GM21515 (cell line): ENCODE measurements at regions not wholly inside any gene's neighbourhood (a gene's known extent, or its start where the extent isn't known, plus 50 kb on each side); places are given as distances from the start of the nearest gene placed in this dataset.

Experiments used
- ATAC-seq: cut with Tn5 transposase; IDR thresholded peaks from one replicate; pipeline ENCODE4 v1.9.1; 2021; ENCODE audit not compliant: unreplicated experiment

DNA sequence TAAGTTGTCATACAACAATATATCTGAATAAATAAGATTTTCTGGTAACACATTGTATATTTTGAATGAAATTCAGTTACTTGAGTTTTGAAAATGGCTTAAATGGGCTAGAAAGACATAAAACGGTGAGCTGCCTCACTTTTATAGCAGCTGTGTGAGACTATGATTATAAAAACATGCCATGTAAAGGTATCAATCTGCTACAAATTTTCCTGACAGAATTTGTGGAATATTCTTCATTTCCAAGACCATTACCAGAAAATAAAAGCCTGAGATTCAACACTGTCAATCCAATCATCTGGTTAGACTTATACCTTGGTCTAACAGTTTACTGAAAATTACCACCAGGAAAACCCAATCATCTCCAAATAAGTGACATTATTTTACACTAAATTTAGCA, 181.1 kb downstream of the SPCS3 start:
- no peak for ATAC-seq

DNA sequence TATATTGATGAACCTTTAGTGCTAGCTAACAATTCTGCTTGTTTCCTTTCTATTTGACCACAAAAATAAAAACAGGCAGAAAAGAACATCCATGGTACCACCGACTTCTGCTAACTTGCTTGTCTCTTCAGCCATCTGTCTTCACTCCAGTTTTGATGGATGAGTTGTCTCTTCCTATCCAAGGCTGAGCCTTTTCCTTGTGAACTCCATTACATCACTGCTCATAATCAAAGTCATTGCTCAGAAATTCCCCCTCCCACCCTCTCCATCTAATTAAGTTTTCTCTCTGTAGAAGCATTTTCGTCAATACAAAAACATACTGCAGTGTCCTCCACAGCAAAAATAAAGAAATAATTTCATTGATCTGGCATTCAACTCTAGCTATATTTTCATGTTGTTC, 184.4 kb downstream of the SPCS3 start:
- ATAC-seq = no peak

DNA sequence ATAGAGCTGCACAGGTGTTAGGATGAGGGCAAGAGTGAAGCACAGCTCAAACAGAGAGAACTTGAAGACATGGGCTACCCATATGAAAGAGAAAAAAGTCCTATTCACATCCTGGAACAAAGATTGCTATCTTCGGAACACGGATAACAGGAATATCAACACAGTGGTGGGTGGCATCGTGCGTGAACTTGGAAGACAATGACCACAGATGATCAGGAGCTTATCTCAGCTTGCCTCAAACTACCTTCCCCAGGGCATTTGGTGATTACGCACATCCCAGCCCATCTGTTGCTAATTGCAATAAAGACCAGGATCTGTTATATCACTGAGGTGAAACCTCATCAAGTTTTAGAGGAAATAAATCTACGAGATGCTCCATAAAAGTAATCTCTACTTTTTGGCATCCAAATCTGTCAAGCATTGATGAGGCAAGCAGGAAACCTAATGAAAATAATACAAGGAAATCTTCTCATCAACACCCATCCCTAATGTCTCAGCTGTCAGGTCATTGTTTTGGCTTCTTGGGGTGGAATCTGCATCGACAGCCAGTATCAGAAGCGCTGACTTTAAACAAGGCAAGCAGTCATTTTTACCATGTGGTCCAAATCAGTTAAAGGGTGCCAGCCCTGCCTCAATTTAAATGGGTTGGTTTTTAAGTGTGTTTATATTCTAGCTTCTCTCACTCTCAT, 188.2 kb downstream of the SPCS3 start:
- ATAC-seq = no peak

DNA sequence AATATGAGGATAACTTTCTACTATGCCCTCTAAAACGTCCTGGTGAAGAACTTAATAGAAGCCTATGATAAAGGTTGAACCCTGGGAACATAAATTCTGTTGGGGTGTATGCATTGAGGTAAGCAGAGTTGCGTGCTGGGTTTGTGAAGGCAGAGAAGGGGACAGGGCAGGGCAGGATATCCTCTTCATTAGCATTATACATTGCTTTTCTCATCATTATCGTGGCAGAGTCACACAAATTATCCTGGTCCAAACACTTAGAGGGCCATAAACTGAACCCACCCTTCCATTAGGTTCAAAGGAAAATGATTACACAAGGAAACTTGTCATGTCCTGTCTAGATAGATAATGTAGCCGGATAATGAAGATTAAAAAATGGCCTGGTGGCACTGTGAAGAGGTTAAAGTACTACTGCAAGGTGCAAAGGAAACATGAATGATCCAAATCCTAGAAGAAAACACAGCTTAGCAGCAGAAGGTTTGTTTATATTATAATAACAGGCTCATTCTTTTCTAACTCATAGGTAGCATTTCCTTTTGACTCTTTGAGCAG, 189.1 kb downstream of the SPCS3 start:
- no peak for ATAC-seq

DNA sequence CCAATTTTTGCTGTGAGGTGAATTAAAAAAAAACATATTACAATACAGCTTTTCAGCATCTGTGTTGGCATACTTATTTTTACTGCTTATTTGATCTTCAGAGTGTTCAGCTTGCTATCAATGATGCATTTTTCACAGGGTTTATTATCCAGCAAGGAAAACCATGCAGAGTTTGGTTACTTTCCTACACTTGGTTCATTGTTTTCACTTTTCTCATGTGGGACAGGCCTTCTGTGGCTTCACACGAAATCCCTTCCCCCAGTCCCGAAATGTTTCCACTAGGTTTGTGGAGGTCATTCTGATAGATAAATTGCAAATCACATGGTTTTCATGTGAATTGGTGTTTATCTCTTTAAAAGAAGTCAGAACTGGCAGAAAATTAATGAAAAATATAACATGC, 205.8 kb downstream of the SPCS3 start:
- ATAC-seq = no peak

DNA sequence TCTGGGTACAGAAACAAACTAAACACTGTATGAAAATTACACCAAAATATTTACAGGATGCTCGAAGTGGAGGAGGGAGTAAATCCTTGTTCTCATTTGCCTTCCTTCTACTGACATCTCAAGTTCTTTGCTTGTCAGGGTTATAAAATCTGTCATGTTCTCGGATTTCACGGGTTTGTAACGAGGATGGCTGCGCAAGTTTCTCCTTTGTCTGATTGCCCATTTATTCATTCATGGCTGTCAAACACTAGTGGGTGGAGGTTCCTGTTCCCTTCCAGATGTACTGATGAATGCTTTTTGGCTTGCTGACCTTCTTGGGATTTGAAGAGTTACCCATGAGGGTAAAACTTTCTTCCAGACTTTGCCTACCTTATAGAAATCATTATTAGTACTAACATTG, 206.9 kb downstream of the SPCS3 start:
- ATAC-seq = no peak

DNA sequence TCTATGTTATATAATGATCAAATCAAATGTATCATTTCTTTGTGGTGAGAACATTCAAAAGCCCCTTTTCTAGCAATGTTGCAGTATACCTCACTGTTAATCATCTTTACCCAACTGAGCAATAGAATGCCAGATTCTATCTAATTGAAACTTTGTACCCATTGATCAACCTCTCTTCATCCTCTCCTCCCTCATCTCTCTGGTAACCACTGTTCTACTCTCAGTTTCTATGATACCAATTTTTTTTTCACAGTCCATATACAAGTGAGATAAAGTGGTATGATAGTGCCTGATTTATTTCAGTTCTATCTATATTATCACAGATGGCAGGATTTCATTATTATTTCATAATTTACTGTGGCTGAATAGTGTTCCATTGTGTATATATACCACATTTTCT, 209.8 kb downstream of the SPCS3 start:
- ATAC-seq = no peak

DNA sequence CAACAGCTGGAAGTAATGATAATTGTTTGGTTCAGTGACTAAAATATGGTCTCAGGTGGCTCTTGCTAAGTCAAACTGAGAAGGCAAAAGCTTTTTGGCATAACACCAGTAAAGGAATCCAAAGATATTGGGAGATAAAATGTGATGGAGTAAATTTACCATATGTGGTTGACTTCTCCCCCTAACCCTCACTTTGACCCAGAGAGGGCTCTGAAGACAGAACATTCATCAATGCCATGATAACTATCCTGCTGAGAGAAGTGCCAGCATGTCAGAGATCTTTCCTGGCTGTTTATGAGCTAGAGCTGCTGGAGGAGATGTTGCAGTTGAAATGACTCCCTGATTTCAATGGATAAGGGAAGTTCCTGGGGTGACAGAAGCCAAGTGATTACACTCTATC, 213.4 kb downstream of the SPCS3 start:
- ATAC-seq = no peak

DNA sequence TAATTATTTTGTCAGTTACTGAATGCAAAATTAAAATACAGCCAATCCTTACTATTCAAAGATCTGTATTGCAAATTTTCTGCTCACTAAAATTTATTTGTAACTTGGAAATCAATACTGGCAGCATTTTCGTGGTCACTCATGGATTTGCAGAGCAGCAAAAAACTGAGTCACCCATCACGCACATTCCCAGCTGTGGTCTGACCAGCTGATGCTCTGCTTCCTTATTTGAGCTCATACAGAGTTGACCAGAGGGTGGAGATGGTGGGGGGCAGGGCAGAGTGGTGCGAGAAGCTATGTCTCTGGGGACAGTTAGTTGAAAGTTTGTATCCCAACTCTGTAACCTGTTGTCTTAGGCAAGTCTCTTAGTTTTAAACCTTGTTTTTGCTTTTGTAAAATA, 214.8 kb downstream of the SPCS3 start:
- ATAC-seq = no peak

DNA sequence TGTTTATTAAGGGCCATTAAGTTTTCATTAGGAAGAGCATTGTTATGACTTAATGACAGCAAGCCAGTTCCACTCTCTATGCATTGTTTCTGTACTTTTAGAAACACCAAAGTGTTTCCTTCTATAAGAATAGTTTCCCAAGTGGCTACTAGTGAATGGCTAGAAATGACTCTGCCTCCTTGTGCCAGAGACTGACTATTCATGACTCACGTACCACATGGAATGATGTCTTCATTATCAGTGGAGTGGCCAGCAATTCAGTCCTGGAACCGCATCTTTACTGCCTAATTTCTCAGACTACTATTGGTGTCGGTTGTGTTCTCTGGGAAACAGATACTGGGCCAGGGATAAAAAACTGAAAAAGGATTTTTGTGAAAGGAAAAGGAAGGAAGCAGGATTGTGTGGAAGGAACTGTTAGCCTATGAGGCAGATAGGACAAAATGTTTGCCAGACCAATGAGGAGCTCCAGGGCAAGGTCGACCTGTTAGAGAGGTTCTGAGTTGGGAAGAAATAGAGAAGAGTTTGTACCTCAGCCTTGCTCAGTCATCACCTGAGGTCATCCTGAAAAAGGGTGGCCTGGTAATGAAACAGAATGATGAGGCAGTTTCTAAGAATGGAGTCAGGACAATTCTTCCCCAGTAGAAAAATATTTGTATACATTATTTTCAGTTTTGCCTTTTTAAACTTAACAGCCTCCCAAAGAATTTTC, 218.6 kb downstream of the SPCS3 start:
- ATAC-seq = no peak

DNA sequence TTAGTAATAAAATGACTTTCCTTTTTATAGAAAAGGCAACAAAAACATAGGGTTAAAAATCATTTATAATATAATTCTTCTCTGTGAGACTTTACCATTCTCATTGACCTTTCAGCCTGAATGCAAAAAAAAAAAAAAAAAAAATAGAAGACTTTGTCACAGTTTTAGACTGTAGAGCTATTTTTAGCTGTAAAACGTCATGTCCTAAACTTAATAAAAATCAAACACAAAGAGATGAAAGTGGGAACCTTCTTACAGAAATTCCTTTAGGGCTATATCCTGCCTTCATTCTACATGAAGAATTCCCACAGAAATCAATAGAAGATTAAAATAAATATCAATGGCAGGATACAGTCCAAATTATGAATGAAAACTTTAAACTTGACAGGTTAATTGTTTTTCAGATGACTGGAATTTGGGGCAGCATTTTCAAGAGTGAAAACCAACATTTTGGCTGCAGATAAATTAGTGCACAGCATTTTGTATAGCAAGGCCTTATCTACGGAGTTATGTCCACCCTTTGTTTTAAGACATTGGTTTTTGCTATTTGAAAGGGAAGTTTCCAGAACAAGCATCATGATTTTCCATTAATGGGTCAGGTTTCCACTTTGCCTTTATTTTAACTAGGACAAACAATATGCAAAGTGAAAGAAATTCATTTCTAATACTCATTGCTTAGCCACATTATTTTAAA, 219.5 kb downstream of the SPCS3 start:
- ATAC-seq = no peak

DNA sequence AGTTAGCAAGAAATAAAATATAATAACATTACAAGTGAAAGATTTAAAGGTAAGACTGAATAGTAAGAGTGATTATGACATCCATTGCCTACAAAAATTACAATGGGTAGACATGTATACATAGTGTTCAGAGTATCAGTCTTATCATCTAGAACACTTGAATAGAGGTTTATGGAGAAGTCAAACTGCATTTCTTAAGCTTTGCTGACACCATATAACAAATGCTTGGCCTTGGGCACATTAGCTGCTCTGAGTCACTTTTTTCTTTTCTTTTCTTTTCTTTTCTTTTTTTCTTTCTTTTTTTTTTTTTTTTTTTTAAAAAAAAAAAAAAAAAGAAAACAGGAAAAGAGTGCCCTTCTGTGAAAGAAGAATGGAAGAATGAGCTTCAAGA, 220.0 kb downstream of the SPCS3 start:
- ATAC-seq = no peak

DNA sequence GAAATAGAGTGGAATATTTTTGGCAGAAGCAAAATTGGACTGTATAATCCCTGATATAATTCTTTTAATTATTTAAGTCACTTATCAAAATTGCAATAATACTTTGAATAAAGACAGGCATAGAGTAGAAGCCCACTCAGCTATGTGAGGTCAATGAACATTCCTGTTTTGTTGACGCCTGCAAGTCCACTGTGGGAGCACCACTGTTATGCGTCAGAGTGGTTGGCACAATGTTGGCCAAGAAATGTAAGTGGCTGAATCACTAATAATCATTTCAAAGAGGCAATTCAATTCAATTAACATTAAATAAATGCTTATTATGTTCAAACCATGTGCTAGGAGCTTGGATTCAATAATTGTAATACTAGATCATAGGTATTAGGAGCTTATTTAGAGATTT, 221.0 kb downstream of the SPCS3 start:
- ATAC-seq = no peak

DNA sequence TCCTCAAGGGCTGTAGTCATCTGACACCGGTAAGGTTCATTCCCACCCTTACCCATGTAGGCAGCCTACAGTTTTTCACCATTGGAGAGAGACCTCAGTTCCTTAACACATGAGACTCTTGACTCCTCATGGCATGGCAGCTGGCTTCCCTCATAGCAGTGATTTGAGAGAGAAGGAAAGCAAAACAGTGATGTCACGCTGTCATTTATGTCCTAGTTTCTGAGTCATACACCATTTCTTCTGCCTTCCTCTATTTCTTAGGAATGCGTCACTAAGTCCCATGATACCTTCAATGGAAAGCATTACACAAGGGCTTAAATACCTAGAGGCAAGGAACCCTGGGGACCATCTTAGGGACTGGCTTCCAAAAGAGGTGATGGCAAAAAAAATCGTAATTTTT, 226.1 kb downstream of the SPCS3 start:
- ATAC-seq = no peak

DNA sequence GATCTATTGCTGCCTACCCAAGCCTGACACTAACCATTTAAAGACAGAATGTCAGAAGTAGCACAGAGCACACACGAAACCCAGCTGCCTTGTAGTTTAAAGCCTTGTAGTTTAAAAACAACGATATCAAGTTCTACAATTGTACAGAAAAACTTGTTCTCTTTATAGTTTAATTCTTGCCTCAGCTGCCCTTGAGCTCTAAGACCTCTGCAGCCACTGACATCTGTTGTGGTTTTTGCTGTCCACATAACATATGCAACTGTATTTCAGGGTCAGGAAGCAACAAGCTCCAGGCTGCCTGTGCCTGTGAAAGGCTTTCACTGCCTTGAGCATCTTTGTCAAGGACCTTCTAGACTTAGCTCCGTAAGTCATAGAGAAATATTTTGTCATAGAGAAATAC, 227.2 kb downstream of the SPCS3 start:
- no peak for ATAC-seq

DNA sequence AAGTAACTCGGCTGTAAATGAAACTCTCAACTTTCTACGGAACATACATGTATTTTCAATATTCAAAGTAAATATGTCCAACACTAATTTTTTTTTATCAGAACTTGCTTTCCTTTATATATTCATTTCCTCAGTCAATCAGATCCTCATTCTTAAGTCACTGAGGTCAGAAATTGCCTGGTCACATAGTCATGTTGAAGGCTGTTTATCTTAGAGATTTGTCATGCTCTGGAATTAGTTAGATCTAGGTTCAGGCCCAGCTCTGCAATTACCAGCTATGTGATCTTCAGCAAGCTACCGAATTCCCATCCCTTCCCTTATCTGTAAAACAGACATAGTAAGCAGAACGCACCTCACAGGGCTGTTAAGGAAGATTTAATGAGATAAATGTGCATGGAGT, 228.8 kb downstream of the SPCS3 start:
- no peak for ATAC-seq

DNA sequence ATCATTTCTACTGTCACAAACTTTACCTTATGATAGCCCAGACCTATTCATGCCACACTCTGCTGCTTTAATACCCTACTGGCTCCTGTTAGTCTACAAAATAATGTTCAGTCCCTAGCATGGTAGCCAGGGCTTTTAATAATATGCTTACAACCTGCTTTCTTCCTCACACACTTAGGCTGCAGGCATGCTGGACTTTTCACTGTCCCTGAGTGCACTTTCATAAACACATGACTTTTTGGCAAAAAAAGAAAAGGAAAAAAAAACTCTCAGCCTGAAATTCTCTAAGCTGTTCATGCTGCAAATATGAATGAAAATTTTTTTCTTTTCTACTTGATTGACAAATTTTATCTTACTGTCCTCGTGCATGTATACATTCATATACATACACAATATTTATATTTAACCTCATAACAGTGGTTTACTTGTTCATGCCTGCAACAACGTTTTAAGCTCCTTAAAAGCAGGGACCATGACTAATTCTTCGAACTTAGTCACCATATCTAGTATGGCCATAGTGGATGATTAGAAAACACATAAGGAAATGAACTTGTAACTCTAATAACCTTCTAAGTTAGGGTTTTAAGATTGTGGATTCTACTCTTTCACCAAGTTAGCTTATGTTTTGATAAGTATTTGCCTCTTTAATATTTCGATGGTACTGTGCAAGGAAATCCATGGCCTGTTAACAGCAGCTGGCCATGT, 229.5 kb downstream of the SPCS3 start:
- no peak for ATAC-seq

DNA sequence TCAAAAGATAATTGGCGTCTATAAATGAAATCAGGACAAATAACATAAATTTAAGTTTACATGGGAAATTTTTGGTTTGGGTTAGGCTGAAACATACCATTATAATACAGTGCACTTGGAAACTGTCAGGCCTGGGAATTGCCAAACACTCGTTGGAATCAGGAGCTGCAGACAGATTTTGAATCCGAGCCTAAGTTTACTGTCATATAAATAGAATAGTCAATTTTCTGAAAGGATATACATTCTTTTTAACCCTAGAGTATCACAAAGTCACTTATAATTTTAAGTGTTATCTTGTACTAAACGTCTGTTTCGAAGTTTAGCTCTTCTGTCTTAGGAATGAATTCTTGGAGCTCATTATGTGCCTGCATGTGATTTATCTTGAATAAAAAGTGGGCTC, 234.1 kb downstream of the VEGFC start:
- ATAC-seq = no peak

DNA sequence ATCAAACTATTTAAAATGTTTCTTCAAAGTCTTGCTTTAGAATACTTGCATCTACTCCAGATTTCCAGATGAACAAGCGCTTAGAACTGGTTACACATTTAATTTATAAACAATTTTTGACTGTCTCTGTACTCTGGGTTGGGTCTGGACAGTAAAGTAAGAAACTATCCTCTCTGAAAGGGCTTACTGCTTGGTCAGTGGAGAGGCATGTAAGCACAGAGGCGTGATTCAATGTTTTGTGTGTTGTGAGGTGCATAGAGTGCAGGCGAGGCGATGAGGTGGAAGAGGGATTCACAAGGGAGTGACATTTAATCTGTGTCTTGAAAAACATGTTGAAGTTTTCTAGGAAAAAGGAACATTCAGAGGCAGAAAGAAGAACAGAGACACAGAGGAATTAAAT, 231.4 kb downstream of the VEGFC start:
- no peak for ATAC-seq

DNA sequence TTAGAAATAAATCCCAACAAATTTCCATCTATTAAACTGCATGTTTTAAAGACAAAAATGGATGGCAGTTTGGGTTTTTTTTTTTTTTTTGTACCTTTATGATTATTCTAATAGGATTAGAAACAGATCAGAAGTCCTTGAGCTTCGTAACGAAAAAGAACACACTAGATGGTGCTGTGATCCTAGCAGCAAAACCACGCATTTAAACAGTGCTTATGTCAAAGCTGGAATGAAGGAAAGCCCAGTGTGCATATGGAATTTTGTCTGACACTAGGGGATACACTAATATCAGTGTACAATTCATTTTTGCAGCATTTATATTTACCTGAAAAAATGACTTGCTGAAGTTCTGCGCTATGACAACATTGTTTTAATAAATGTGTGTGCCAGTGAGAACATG, 229.1 kb downstream of the VEGFC start:
- ATAC-seq = no peak

DNA sequence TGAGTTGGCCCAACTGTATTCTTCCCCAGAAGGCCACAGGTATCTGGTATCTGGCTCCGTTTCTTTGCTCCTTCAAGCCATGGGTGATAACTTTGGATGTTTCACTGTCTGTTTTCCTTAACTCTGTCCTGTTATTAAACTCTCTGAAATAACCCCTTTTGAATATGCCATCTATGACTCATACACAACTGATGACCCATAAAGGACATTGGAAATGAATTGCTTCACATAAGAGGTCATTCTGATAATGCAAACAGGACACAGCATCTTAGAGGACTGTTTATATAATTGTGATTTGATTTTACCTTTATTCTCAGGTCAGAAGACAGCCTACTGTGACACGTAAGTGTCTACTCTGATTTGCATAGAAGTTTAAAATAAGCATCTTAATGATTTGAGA, 227.7 kb downstream of the VEGFC start:
- ATAC-seq = no peak

DNA sequence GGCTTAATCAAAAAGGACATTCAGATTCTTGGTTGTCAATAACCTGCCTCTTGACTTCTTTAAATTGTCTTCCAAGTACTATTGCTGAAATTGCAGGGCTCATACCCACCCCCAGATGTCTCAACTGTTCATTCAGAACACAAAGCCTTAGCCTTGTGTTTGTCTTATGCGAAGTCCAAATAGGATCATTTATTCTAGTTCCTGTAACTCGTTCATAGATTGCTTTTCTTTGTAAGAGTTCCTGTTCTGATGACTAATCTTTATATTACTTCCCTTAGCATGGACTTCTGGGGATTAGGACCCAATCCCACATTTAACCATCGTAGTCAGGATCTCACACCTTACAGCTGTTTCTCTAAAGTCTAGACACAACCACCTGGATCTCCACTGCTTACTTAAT, 226.0 kb downstream of the VEGFC start:
- no peak for ATAC-seq
